ENCODE measurements at regions not wholly inside any gene's neighbourhood (a gene's known extent, or its start where the extent isn't known, plus 50 kb on each side); places are given as distances from the start of the nearest gene placed in this dataset.

DNA sequence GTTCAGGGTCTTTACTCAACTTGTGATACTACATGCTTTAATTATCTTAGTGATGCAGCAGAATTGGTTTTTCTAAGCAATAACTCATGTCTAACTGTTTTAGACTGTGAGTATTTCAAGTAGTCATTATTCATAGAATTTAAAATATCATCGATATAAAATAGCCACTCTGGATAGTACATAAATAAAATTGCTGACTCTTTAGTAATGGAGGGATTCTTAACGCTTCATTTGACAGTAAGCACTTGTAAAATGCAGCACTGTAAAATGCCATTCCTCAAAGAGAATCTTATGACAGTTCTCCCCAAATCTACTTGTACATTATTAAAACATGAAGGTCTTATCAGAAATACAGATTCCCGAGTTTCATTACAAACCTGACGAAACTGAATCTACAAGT is 262.8 kb upstream of the LRFN5 start:
- no peak for ATAC-seq

More for the DNA sequence above, 262.8 kb upstream of the LRFN5 start:
- DNase-seq (ENCODE audit: low read depth, low spot score): no peak
- Histone ChIP-seq H3K9me3 (ENCODE audit: control insufficient read depth in 1 of 2, insufficient read depth in 1 of 2, low read depth in 1 of 2, low read length in 2 of 2) (0 out of 4 replicates have a peak, but pooled peaks cover 0 to 3% of the 10 kb centered on the region in 2 experiments), H3K4me1 (ENCODE audit: control insufficient read depth in 1 of 2, insufficient read depth in 2 of 2, low read length in 2 of 2) (no peaks in the 10 kb centered on the region), H3K27ac (ENCODE audit: low read depth, low read length) (no peak overlapping the region), H3K9me2 (ENCODE audit: insufficient read depth) (no peaks in the 10 kb centered on the region), H3K9ac (ENCODE audit: low read length) (no peak overlapping the region), H4K20me1 (ENCODE audit: insufficient read depth) (no peaks in the 10 kb centered on the region), H3K27me3 (ENCODE audit: insufficient read depth, low read length) (no peaks in the 10 kb centered on the region), H3K4me3 (replicated peaks in 1 of 2; ENCODE audit: low read depth in 1 of 2, low read length in 2 of 2) (no peak overlapping the region), H3K4me2 (ENCODE audit: low read length) (no peak overlapping the region), H3K79me2 (ENCODE audit: insufficient read depth, low read length) (no peaks in the 10 kb centered on the region), H3K36me3 (ENCODE audit: control insufficient read depth in 1 of 2, insufficient read depth in 2 of 2, low read length in 2 of 2) (no peaks in the 10 kb centered on the region), H2AFZ (ENCODE audit: low read depth, low read length, poor library complexity, severe bottlenecking) (no peak overlapping the region)
- ChIA-PET CTCF (no interaction called here), RAD21 (ENCODE audit: low non-redundant PET in 1 of 2, low total read pairs in 2 of 2, uncharacterized antibody in 2 of 2, unreplicated experiment in 2 of 2) (no interaction called here), POLR2A (no interaction called here)
- intact Hi-C loops (cut with micrococcal nuclease): no loop called here
- BruUV-seq (replicated peaks): no TSS peak
- TF ChIP-seq SP1 (IDR thresholded peaks at IDR 0.05; ENCODE audit: low read depth) (no peak), POLR2A (IDR thresholded peaks at IDR 0.05; ENCODE audit: borderline replicate concordance, extremely low read depth, insufficient read depth, insufficient read length) (no peak), EZH2 (IDR thresholded peaks at IDR 0.05) (no peak), ELF1 (IDR thresholded peaks at IDR 0.05; ENCODE audit: borderline replicate concordance, low read depth) (no peak), SRF (IDR thresholded peaks at IDR 0.05; ENCODE audit: low read depth) (no peak), YY1 (IDR thresholded peaks at IDR 0.05; ENCODE audit: extremely low read depth, insufficient replicate concordance, low read depth, low read length) (no peak), CBX3 (IDR thresholded peaks at IDR 0.05; ENCODE audit: low read depth) (no peak), SIN3A (IDR thresholded peaks at IDR 0.05; ENCODE audit: low read depth) (no peak), JUND (IDR thresholded peaks at IDR 0.05) (no peak), ZNF274 (IDR thresholded peaks at IDR 0.05; ENCODE audit: low read depth, low read length) (no peak), TCF7L2 (IDR thresholded peaks at IDR 0.05; ENCODE audit: borderline replicate concordance, extremely low read depth, insufficient read depth, insufficient read length) (no peak), CEBPB (IDR thresholded peaks at IDR 0.05; ENCODE audit: low read depth) (no peak), EZH2phosphoT487 (IDR thresholded peaks at IDR 0.05; ENCODE audit: borderline replicate concordance) (no peak), POLR2AphosphoS5 (IDR thresholded peaks at IDR 0.05; ENCODE audit: low read depth, low read length) (no peak)
- TF ChIP-seq, protein P1, sequence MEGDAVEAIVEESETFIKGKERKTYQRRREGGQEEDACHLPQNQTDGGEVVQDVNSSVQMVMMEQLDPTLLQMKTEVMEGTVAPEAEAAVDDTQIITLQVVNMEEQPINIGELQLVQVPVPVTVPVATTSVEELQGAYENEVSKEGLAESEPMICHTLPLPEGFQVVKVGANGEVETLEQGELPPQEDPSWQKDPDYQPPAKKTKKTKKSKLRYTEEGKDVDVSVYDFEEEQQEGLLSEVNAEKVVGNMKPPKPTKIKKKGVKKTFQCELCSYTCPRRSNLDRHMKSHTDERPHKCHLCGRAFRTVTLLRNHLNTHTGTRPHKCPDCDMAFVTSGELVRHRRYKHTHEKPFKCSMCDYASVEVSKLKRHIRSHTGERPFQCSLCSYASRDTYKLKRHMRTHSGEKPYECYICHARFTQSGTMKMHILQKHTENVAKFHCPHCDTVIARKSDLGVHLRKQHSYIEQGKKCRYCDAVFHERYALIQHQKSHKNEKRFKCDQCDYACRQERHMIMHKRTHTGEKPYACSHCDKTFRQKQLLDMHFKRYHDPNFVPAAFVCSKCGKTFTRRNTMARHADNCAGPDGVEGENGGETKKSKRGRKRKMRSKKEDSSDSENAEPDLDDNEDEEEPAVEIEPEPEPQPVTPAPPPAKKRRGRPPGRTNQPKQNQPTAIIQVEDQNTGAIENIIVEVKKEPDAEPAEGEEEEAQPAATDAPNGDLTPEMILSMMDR (IDR thresholded peaks at IDR 0.05 in 2 of 3, conservative IDR thresholded peaks at IDR 0.05 in 1 of 3; ENCODE audit: borderline replicate concordance in 1 of 3, insufficient read depth in 1 of 3, low read depth in 2 of 3, low read length in 2 of 3): no peak
- TF ChIP-seq, protein P2, sequence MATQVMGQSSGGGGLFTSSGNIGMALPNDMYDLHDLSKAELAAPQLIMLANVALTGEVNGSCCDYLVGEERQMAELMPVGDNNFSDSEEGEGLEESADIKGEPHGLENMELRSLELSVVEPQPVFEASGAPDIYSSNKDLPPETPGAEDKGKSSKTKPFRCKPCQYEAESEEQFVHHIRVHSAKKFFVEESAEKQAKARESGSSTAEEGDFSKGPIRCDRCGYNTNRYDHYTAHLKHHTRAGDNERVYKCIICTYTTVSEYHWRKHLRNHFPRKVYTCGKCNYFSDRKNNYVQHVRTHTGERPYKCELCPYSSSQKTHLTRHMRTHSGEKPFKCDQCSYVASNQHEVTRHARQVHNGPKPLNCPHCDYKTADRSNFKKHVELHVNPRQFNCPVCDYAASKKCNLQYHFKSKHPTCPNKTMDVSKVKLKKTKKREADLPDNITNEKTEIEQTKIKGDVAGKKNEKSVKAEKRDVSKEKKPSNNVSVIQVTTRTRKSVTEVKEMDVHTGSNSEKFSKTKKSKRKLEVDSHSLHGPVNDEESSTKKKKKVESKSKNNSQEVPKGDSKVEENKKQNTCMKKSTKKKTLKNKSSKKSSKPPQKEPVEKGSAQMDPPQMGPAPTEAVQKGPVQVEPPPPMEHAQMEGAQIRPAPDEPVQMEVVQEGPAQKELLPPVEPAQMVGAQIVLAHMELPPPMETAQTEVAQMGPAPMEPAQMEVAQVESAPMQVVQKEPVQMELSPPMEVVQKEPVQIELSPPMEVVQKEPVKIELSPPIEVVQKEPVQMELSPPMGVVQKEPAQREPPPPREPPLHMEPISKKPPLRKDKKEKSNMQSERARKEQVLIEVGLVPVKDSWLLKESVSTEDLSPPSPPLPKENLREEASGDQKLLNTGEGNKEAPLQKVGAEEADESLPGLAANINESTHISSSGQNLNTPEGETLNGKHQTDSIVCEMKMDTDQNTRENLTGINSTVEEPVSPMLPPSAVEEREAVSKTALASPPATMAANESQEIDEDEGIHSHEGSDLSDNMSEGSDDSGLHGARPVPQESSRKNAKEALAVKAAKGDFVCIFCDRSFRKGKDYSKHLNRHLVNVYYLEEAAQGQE (IDR thresholded peaks at IDR 0.05; ENCODE audit: low read depth): no peak
- TF ChIP-seq, protein P3, sequence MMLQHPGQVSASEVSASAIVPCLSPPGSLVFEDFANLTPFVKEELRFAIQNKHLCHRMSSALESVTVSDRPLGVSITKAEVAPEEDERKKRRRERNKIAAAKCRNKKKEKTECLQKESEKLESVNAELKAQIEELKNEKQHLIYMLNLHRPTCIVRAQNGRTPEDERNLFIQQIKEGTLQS (IDR thresholded peaks at IDR 0.05): no peak
- TF ChIP-seq, protein P4, sequence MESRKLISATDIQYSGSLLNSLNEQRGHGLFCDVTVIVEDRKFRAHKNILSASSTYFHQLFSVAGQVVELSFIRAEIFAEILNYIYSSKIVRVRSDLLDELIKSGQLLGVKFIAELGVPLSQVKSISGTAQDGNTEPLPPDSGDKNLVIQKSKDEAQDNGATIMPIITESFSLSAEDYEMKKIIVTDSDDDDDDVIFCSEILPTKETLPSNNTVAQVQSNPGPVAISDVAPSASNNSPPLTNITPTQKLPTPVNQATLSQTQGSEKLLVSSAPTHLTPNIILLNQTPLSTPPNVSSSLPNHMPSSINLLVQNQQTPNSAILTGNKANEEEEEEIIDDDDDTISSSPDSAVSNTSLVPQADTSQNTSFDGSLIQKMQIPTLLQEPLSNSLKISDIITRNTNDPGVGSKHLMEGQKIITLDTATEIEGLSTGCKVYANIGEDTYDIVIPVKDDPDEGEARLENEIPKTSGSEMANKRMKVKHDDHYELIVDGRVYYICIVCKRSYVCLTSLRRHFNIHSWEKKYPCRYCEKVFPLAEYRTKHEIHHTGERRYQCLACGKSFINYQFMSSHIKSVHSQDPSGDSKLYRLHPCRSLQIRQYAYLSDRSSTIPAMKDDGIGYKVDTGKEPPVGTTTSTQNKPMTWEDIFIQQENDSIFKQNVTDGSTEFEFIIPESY (IDR thresholded peaks at IDR 0.05; ENCODE audit: extremely low read depth, insufficient replicate concordance, low read length): no peak
